ENCODE measurements at regions not wholly inside any gene's neighbourhood (a gene's known extent, or its start where the extent isn't known, plus 50 kb on each side); places are given as distances from the start of the nearest gene placed in this dataset.
"Not testable (repeated sequence)": the region's sequence is repeated elsewhere in the genome, so short reads cannot be mapped to it uniquely, and the experiment has no call there.

- Histone ChIP-seq H3K9me3 (ENCODE audit: low read length) (no peaks in the 10 kb centered on the region), H3K4me1 (ENCODE audit: insufficient read depth, low read length, poor library complexity, severe bottlenecking) (no peaks in the 10 kb centered on the region), H2AFZ (ENCODE audit: low read length) (no peak overlapping the region), H3K79me2 (ENCODE audit: insufficient read depth, low read depth, low read length) (peaks cover 62% of the 10 kb centered on the region), H4K20me1 (ENCODE audit: insufficient read depth, low read length) (no peaks in the 10 kb centered on the region), H3K36me3 (ENCODE audit: insufficient read depth, low read length) (peaks cover 41% of the 10 kb centered on the region), H3K4me2 (ENCODE audit: low read length) (no peak overlapping the region), H3K9me2 (ENCODE audit: insufficient read depth, low read length) (no peaks in the 10 kb centered on the region), H3K27ac (ENCODE audit: low read depth, low read length, poor library complexity, severe bottlenecking) (no peak overlapping the region), H3K4me3 (ENCODE audit: low read depth, low read length, poor library complexity, severe bottlenecking) (no peak overlapping the region)
- no peak for DNase-seq (ENCODE audit: low spot score)
- ChIA-PET CTCF (ENCODE audit: unreplicated experiment) (no interaction called here), POLR2A (no interaction called here)
- intact Hi-C loops (cut with micrococcal nuclease; ENCODE audit: unreplicated experiment): no loop called here
- no TSS peak for BruUV-seq (replicated peaks)
- TF ChIP-seq EZH2phosphoT487 (IDR thresholded peaks at IDR 0.05; ENCODE audit: borderline replicate concordance, low read depth, low read length) (no peak), CTCF (conservative IDR thresholded peaks at IDR 0.05; ENCODE audit: low read length) (no peak)
Observed at GRCh38 chrX:73962948-73963347, 110.4 kb upstream of the XIST start.

- BruUV-seq (replicated peaks); DNase-seq (ENCODE audit: low spot score); H3K4me3 ChIP-seq (ENCODE audit: low read depth, low read length, poor library complexity, severe bottlenecking); H3K27ac ChIP-seq (ENCODE audit: low read depth, low read length, poor library complexity, severe bottlenecking); H3K9me3 ChIP-seq (ENCODE audit: low read length); H3K9me2 ChIP-seq (ENCODE audit: insufficient read depth, low read length); H3K4me1 ChIP-seq (ENCODE audit: insufficient read depth, low read length, poor library complexity, severe bottlenecking); intact Hi-C loops (cut with micrococcal nuclease; ENCODE audit: unreplicated experiment); H4K20me1 ChIP-seq (ENCODE audit: insufficient read depth, low read length); H3K4me2 ChIP-seq (ENCODE audit: low read length); H2AFZ ChIP-seq (ENCODE audit: low read length): not testable (repeated sequence)
- ChIA-PET CTCF (ENCODE audit: unreplicated experiment) (interaction anchor here (0.6 kb wide), 1 partner anchor 331 kb away, joined by 5 read pairs; no protein-coding TSS in a partner anchor), POLR2A (interaction anchor here (1.2 kb wide), 1 partner anchor 18 kb away, joined by 3 read pairs; no protein-coding TSS in a partner anchor)
- Histone ChIP-seq H3K36me3 (ENCODE audit: insufficient read depth, low read length) (peaks cover 37% of the 10 kb centered on the region), H3K79me2 (ENCODE audit: insufficient read depth, low read depth, low read length) (peaks cover 72% of the 10 kb centered on the region)
Observed at GRCh38 chrX:73961867-73962266, 109.4 kb upstream of the XIST start.

- Histone ChIP-seq H3K9me3 (ENCODE audit: low read length) (no peaks in the 10 kb centered on the region), H2AFZ (ENCODE audit: low read length) (peak overlapping the region; percentile 52; the same call in 1 of the 2 replicates), H3K36me3 (ENCODE audit: insufficient read depth, low read length) (peaks cover 26% of the 10 kb centered on the region), H3K27ac (ENCODE audit: low read depth, low read length, poor library complexity, severe bottlenecking) (peak overlapping the region; percentile 45), H3K4me3 (ENCODE audit: low read depth, low read length, poor library complexity, severe bottlenecking) (peak overlapping the region; percentile 87), H4K20me1 (ENCODE audit: insufficient read depth, low read length) (no peaks in the 10 kb centered on the region), H3K9me2 (ENCODE audit: insufficient read depth, low read length) (no peaks in the 10 kb centered on the region), H3K4me1 (ENCODE audit: insufficient read depth, low read length, poor library complexity, severe bottlenecking) (peaks cover 6% of the 10 kb centered on the region), H3K4me2 (ENCODE audit: low read length) (peak overlapping the region; percentile 73), H3K79me2 (ENCODE audit: insufficient read depth, low read depth, low read length) (peaks cover 51% of the 10 kb centered on the region)
- TF ChIP-seq CTCF (conservative IDR thresholded peaks at IDR 0.05; ENCODE audit: low read length) (no peak), EZH2phosphoT487 (IDR thresholded peaks at IDR 0.05; ENCODE audit: borderline replicate concordance, low read depth, low read length) (no peak)
- DNase-seq (ENCODE audit: low spot score): no peak
- TSS peak; percentile 72 for BruUV-seq (replicated peaks)
- ChIA-PET POLR2A (interaction anchor here (0.6 to 1.5 kb wide), 3 partner anchors 13 to 35 kb away, joined by 3 to 5 read pairs (median 4); no protein-coding TSS in a partner anchor), CTCF (ENCODE audit: unreplicated experiment) (no interaction called here)
- intact Hi-C loops (cut with micrococcal nuclease; ENCODE audit: unreplicated experiment): loop anchor here (5.0 kb wide), 3 partner anchors 63 to 382 kb away; partner anchors contain the start of gene CHIC1
Observed at GRCh38 chrX:73944563-73944908, 92.0 kb upstream of the XIST start.
